COR-L47 (cell line): ENCODE measurements at regions not wholly inside any gene's neighbourhood (a gene's known extent, or its start where the extent isn't known, plus 50 kb on each side); places are given as distances from the start of the nearest gene placed in this dataset.
A peak's percentile ranks its signal among the peaks of the same experiment; 100 is the strongest.

Experiments used
- DNase-seq: peaks from one replicate; lab custom pipeline; 2025; lab: John Stamatoyannopoulos, UW

GRCh38 chr7:94054130-94054529 is 50.0 kb upstream of the BET1 start:
- DNase-seq, result no peak

GRCh38 chr7:94055963-94056362 is 51.8 kb upstream of the BET1 start:
- DNase-seq, result no peak

GRCh38 chr7:94056796-94057207 is 52.6 kb upstream of the BET1 start:
- no peak for DNase-seq

GRCh38 chr7:94057955-94058354 is 53.8 kb upstream of the BET1 start:
- no peak for DNase-seq

- DNase-seq, result no peak
Measured at GRCh38 chr7:94059746-94060145, 55.6 kb upstream of the BET1 start.

- no peak for DNase-seq
Measured at GRCh38 chr7:94060752-94061151, 56.6 kb upstream of the BET1 start.

GRCh38 chr7:94061326-94061725 is 57.2 kb upstream of the BET1 start:
- DNase-seq, result no peak

GRCh38 chr7:94062372-94062771 is 58.2 kb upstream of the BET1 start:
- no peak for DNase-seq

GRCh38 chr7:94064541-94065191 is 60.5 kb upstream of the BET1 start:
- DNase-seq, result peak; percentile 1

GRCh38 chr7:94067047-94067446 is 62.9 kb upstream of the BET1 start:
- no peak for DNase-seq

GRCh38 chr7:94067506-94067905 is 63.4 kb upstream of the BET1 start:
- no peak for DNase-seq

GRCh38 chr7:94069162-94069739 is 65.1 kb upstream of the BET1 start:
- DNase-seq, result no peak

GRCh38 chr7:94080551-94080950 is 76.4 kb upstream of the BET1 start:
- DNase-seq, result no peak

- no peak for DNase-seq
Measured at GRCh38 chr7:94082126-94082525, 78.0 kb upstream of the BET1 start.

GRCh38 chr7:94087664-94088352 is 83.7 kb upstream of the BET1 start:
- DNase-seq, result peak; percentile 43

- no peak for DNase-seq
Measured at GRCh38 chr7:94088560-94088959, 84.4 kb upstream of the BET1 start.

GRCh38 chr7:94089806-94090205 is 85.7 kb upstream of the BET1 start:
- no peak for DNase-seq

- DNase-seq, result no peak
Measured at GRCh38 chr7:94092980-94093379, 88.8 kb upstream of the BET1 start.

- no peak for DNase-seq
Measured at GRCh38 chr7:94094298-94094697, 90.1 kb upstream of the BET1 start.

GRCh38 chr7:94095316-94096009 is 91.3 kb upstream of the BET1 start:
- no peak for DNase-seq

- DNase-seq, result no peak
Measured at GRCh38 chr7:94099679-94100078, 95.5 kb upstream of the BET1 start.

- no peak for DNase-seq
Measured at GRCh38 chr7:94100723-94101345, 96.7 kb upstream of the BET1 start.
